ENCODE measurements at regions not wholly inside any gene's neighbourhood (a gene's known extent, or its start where the extent isn't known, plus 50 kb on each side); places are given as distances from the start of the nearest gene placed in this dataset.

GRCh38 chr9:82171271-82171670 is 182.7 kb downstream of the SPATA31D1 start:
- TF ChIP-seq EZH2 (IDR thresholded peaks at IDR 0.05; ENCODE audit: borderline replicate concordance, low read depth, low read length, poor library complexity, severe bottlenecking) (no peak), CTCF (conservative IDR thresholded peaks at IDR 0.05; ENCODE audit: low read depth, low read length) (no peak)

Measured in A673 (cell line).